A549 (cell line): ENCODE measurements at regions not wholly inside any gene's neighbourhood (a gene's known extent, or its start where the extent isn't known, plus 50 kb on each side); places are given as distances from the start of the nearest gene placed in this dataset.
A peak's percentile ranks its signal among the peaks of the same experiment; 100 is the strongest.

Experiments used
- ATAC-seq, 2 experiments: fragments of 200-7000 bp in 1 of 2; fragments of >200 bp in 1 of 2; cut with Nextera tagmentation in 1 of 2; cut with Tn5 transposase in 1 of 2; 3 replicates each; pipeline versions ENCODE4 v1.8.0 to v1.9.1; 2018 to 2020; ENCODE audit warnings: mild to moderate bottlenecking in 1 of 2, moderate library complexity in 1 of 2
- CTCF ChIA-PET: fragments of 300-600 bp; sonication (Branson Sonifier 250); formaldehyde crosslinking; extraction: SDS; loops from one replicate; lab custom pipeline; 2021; ENCODE audit warnings: antibody characterized with exemption, inconsistent platforms; lab: Yijun Ruan, JAX
- POLR2A ChIA-PET: fragments of 350-600 bp; formaldehyde crosslinking; extraction: SDS; loops from one replicate; lab custom pipeline; 2021; ENCODE audit warnings: antibody characterized with exemption, inconsistent platforms; lab: Yijun Ruan, JAX
- DNase-seq, 2 experiments: peaks; one replicate each; pipeline versions ENCODE4 v3.0.0 to v3.0.0-alpha.2; 2011 to 2016; ENCODE audit warnings: low read depth in 1 of 2, low spot score in 1 of 2
- FAIRE-seq: peaks from 2 replicates; lab custom pipeline; 2011; peaks lifted over from hg19 to GRCh38; lab: Jason Lieb, UNC
- H3K27ac ChIP-seq, 2 experiments: fragments of >200 bp; sonication (Bioruptor Twin); formaldehyde crosslinking; 3 replicates each; pipeline ENCODE4 v1.5.1; 2016 to 2017
- H3K4me1 ChIP-seq: fragments of >200 bp; sonication (Bioruptor Twin); formaldehyde crosslinking; 3 replicates; pipeline ENCODE4 v1.6.1; 2016
- H3K4me2 ChIP-seq: fragments of >200 bp; sonication (Bioruptor Twin); formaldehyde crosslinking; 3 replicates; pipeline ENCODE4 v1.6.1; 2016
- H3K4me3 ChIP-seq: fragments of >200 bp; sonication (Bioruptor Twin); formaldehyde crosslinking; 3 replicates; pipeline ENCODE4 v1.5.1; 2016
- H3K9me3 ChIP-seq: fragments of >200 bp; sonication (Bioruptor Twin); formaldehyde crosslinking; 3 replicates; pipeline ENCODE4 v1.6.1; 2016
- ATOH8 ChIP-seq: fragments of 250-450 bp; sonication (Bioruptor Pico); IDR thresholded peaks from 2 replicates; pipeline ENCODE4 v1.5.0; 2020; ENCODE audit warnings: low read depth, mild to moderate bottlenecking, moderate library complexity
- BCL3 ChIP-seq: fragments of >200 bp; sonication (Bioruptor Twin); formaldehyde crosslinking; IDR thresholded peaks from 3 replicates; pipeline ENCODE4 v1.6.1; 2016
- CBX2 ChIP-seq: fragments of 200-600 bp; sonication (generic); IDR thresholded peaks from 2 replicates; pipeline ENCODE4 v1.6.1; 2016; ENCODE audit warnings: low read depth, mild to moderate bottlenecking, borderline replicate concordance
- CHD2 ChIP-seq: fragments of 150-350 bp; IDR thresholded peaks from 2 replicates; pipeline ENCODE4 v1.6.1; 2014; ENCODE audit warnings: low read length; ENCODE audit not compliant: partially characterized antibody
- CHD4 ChIP-seq: fragments of 200-600 bp; sonication (generic); IDR thresholded peaks from 2 replicates; pipeline ENCODE4 v1.6.1; 2016; ENCODE audit warnings: antibody characterized with exemption, mild to moderate bottlenecking, borderline replicate concordance
- EHF ChIP-seq: fragments of 250-450 bp; sonication (Bioruptor Pico); IDR thresholded peaks from 2 replicates; pipeline ENCODE4 v1.5.0; 2020; ENCODE audit warnings: mild to moderate bottlenecking
- ELK1 ChIP-seq: fragments of 150-350 bp; IDR thresholded peaks from 2 replicates; pipeline ENCODE4 v1.6.1; 2014; ENCODE audit warnings: low read depth, mild to moderate bottlenecking, low read length
- GATA3 ChIP-seq: IDR thresholded peaks from 2 replicates; pipeline ENCODE4 v1.6.1; 2012; ENCODE audit warnings: borderline replicate concordance
- HDAC2 ChIP-seq: fragments of 200-600 bp; sonication (generic); IDR thresholded peaks from 2 replicates; pipeline ENCODE4 v1.6.1; 2016
- HES2 ChIP-seq: fragments of >200 bp; sonication (Bioruptor Twin); formaldehyde crosslinking; IDR thresholded peaks from 2 replicates; pipeline ENCODE4 v1.6.1; 2016
- HOXA7 ChIP-seq: fragments of 250-450 bp; sonication (Bioruptor Pico); IDR thresholded peaks from 2 replicates; pipeline ENCODE4 v1.5.0; 2020; ENCODE audit warnings: mild to moderate bottlenecking, moderate library complexity
- HOXB13 ChIP-seq: fragments of 250-450 bp; sonication (Bioruptor Pico); IDR thresholded peaks from 2 replicates; pipeline ENCODE4 v1.5.0; 2020; ENCODE audit warnings: low read depth, mild to moderate bottlenecking, moderate library complexity
- JUN ChIP-seq, 2 experiments: fragments of >200 bp; sonication (Bioruptor Twin); formaldehyde crosslinking; IDR thresholded peaks; 2 replicates in 1 of 2; 3 replicates in 1 of 2; pipeline ENCODE4 v1.6.1; 2016 to 2017
- KDM5A ChIP-seq: fragments of 200-600 bp; sonication (generic); IDR thresholded peaks from 2 replicates; pipeline ENCODE4 v1.6.1; 2016; ENCODE audit warnings: antibody characterized with exemption, mild to moderate bottlenecking
- MAX ChIP-seq: IDR thresholded peaks from 2 replicates; pipeline ENCODE4 v1.6.1; 2012
- MAZ ChIP-seq: fragments of 150-350 bp; IDR thresholded peaks from 2 replicates; pipeline ENCODE4 v1.6.1; 2014; ENCODE audit warnings: antibody characterized with exemption, low read depth, low read length, borderline replicate concordance
- MYC ChIP-seq: IDR thresholded peaks from 2 replicates; pipeline ENCODE4 v1.6.1; 2012; ENCODE audit warnings: mild to moderate bottlenecking, inconsistent platforms, low read length, improper control_type of control experiment, borderline replicate concordance
- NR3C1 ChIP-seq: fragments of >200 bp; sonication (Bioruptor Twin); formaldehyde crosslinking; IDR thresholded peaks from 3 replicates; pipeline ENCODE4 v1.6.1; 2017
- POLR2A ChIP-seq: IDR thresholded peaks from 2 replicates; pipeline ENCODE4 v1.6.1; 2012; ENCODE audit warnings: mild to moderate bottlenecking, low read length
- RAD21 ChIP-seq, 2 experiments: fragments of >200 bp in 1 of 2; sonication (Bioruptor Twin) in 1 of 2; formaldehyde crosslinking in 1 of 2; IDR thresholded peaks in 1 of 2; conservative IDR thresholded peaks in 1 of 2; 2 replicates in 1 of 2; 3 replicates in 1 of 2; pipeline ENCODE4 v1.6.1; 2012 to 2018; ENCODE audit warnings: inconsistent platforms in 1 of 2
- RCOR1 ChIP-seq: fragments of 150-350 bp; IDR thresholded peaks from 2 replicates; pipeline ENCODE4 v1.6.1; 2014; ENCODE audit warnings: antibody characterized with exemption, low read length, low read depth
- SREBF2 ChIP-seq: fragments of 450-650 bp; IDR thresholded peaks from 2 replicates; pipeline ENCODE4 v1.6.1; 2014; ENCODE audit warnings: mild to moderate bottlenecking, moderate library complexity
- TP53 ChIP-seq: fragments of 250-450 bp; sonication (Bioruptor Pico); IDR thresholded peaks from 2 replicates; pipeline ENCODE4 v1.5.0; 2021; ENCODE audit warnings: mild to moderate bottlenecking, moderate library complexity
- USF2 ChIP-seq: fragments of 450-650 bp; IDR thresholded peaks from 2 replicates; pipeline ENCODE4 v1.6.1; 2014; ENCODE audit warnings: antibody characterized with exemption
- ZC3H11A ChIP-seq: fragments of 450-650 bp; IDR thresholded peaks from 2 replicates; pipeline ENCODE4 v1.6.1; 2014; ENCODE audit warnings: antibody characterized with exemption, mild to moderate bottlenecking
- ZNF302 ChIP-seq: fragments of 250-450 bp; sonication (Bioruptor Pico); IDR thresholded peaks from 2 replicates; pipeline ENCODE4 v1.9.0; 2021; ENCODE audit warnings: inconsistent platforms, mild to moderate bottlenecking, moderate library complexity
- WGBS: methylation state at CpG from one replicate; pipeline ENCODE4 v1.1.6; 2017; ENCODE audit errors: missing lambda C conversion rate; 5-methylcytosine and 5-hydroxymethylcytosine counted together

GRCh38 chr7:47092336-47092735, 489.6 kb downstream of the TNS3 start:
- CTCF ChIA-PET, result interaction anchor here (1.2 to 16.4 kb wide), 4 partner anchors 9 to 1190 kb away, joined by 3 to 243 read pairs (median 6); partner anchors contain the start of gene IGFBP3
- DNase-seq (no peak), FAIRE-seq (no peak), ATAC-seq (no peak)
- TF ChIP-seq KDM5A (no peak), MYC (no peak), ATOH8 (CRISPR knock-in tag) (no peak), RCOR1 (no peak), CBX2 (no peak), USF2 (no peak), HOXA7 (no peak), CHD2 (no peak), SREBF2 (no peak), NR3C1 (no peak)
- Histone ChIP-seq H3K4me2 (no peak overlapping the region), H3K27ac (no peak overlapping the region), H3K4me1 (peaks cover 15% of the 10 kb centered on the region), H3K9me3 (no peaks in the 10 kb centered on the region), H3K4me3 (no peak overlapping the region)
- POLR2A ChIA-PET, result no interaction called here

- DNase-seq, result no peak
- H3K27ac ChIP-seq, result peak overlapping the region in 1 of 2 experiments; percentile 50; a peak in 1 of 6 replicates
- TF ChIP-seq POLR2A (no peak), RCOR1 (no peak), RAD21 (conservative IDR thresholded peaks at IDR 0.05 in 1 of 2, IDR thresholded peaks at IDR 0.05 in 1 of 2) (no peak), BCL3 (no peak), MAX (no peak), HOXB13 (no peak), JUN (IDR thresholded peaks at IDR 0.05) (no peak), ZNF302 (CRISPR knock-in tag) (no peak), CBX2 (no peak), TP53 (no peak), EHF (CRISPR knock-in tag) (no peak), MAZ (no peak), GATA3 (no peak), HES2 (no peak), ZC3H11A (no peak), NR3C1 (no peak), CHD4 (no peak), ELK1 (no peak), HDAC2 (no peak)
- no peak for FAIRE-seq
- 38% methylated on average over 3 of the region's 3 CpGs for WGBS
- H3K4me3 ChIP-seq, result no peak overlapping the region
- no peaks in the 10 kb centered on the region for H3K9me3 ChIP-seq
- no peak overlapping the region for H3K4me2 ChIP-seq
- CTCF ChIA-PET, result interaction anchor here (1.0 to 16.4 kb wide), 5 partner anchors 9 to 1189 kb away, joined by 3 to 243 read pairs (median 4); partner anchors contain the start of gene IGFBP3
- POLR2A ChIA-PET, result no interaction called here
- no peak for ATAC-seq
- peaks cover 15% of the 10 kb centered on the region for H3K4me1 ChIP-seq
Measured at GRCh38 chr7:47091141-47091540, 490.8 kb downstream of the TNS3 start.
